ENCODE measurements at regions not wholly inside any gene's neighbourhood (a gene's known extent, or its start where the extent isn't known, plus 50 kb on each side); places are given as distances from the start of the nearest gene placed in this dataset.

DNA sequence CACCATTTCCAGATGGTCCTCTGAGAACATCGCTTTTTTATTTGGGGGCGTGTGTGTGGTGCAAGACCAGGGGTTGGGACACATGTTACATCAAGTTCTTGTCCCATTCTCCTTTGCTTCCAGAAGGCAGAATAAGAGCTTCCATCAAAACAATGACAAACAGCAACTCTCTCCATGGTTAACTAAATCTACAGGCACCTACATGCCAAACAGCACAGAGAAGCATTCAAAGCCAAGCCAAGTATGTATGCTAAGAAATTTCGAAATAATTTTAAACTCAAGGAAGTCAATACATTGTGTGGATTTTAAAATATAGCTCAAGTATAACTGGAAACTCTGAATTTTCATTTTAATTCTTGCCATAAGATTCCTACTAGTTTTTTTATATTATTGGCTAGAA is 105.6 kb downstream of the SEC61B start:
- DNase-seq = no peak

DNA sequence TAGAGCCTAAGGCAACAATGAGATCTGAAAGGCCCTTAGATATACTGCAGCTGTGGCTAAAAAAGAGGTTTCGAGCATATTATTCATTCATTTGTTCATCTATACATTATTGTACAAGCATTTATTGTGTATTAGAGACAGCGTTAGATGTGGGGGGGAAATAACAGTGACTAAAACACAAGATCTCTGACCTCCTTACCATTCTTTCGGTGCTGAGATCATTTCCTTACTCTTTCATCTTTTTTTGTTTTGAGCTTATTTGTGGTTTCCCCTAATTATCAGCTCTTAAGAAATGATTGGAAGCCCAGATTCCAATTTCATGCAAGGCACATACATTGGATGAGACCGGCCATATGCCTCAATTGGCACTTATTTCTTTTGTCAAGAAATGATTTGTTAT is 113.2 kb downstream of the SEC61B start:
- DNase-seq = no peak

DNA sequence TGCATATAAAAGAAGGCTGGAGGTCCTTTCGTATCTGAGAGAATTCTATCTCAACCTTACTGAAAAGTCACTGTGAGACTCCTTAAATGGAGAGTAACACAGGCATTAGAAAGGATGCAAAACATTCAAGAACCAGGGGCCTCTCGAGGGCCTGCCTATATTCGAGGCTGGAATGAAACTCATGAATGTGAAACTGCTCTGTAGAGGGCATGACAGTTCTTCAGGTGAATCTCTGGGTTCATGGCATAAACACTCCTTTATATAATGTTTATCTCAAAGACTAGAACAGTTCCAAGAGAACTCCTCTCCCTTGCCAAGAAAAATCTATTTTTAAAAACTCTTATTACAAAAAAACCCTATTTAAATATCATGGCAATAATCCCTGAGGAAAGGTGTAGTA is 113.9 kb downstream of the SEC61B start:
- no peak for DNase-seq

DNA sequence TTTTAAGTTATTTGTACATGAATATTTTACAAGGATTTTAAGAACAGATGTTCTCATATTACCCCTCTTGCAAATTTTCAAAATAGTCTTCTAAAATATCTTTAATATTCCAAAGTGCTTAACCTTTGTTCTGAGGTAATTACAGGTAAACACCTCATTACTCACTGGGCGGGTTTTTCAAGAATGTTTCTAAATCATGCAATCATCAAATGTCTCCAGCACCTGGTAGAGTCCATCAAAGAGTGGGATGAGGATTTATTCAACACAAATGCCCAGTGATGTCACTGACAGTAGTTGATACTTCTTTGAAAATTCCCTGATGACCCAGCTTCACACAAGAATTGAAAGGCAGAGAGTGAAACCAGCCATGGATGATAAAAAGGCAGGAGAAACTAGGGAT is 114.4 kb downstream of the SEC61B start:
- no peak for DNase-seq

DNA sequence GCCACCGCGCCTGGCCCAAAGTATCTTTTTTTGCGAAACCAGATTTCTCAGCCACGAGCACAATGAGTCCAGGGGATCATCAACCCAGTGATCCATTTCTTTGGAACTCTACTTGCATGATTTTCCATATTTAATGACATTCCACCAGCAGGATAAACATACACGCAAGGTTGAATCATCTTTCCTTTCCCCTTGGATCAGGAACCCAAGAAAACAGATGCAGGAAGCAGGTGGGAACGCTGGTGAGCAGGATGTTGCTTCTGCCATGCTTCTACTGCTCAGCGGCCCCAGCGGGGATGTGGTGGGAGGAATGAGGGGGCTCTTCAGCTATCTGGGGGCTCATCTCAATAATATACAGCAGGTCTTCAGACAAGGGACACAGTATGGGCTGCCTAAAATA is 118.2 kb downstream of the SEC61B start:
- no peak for DNase-seq

DNA sequence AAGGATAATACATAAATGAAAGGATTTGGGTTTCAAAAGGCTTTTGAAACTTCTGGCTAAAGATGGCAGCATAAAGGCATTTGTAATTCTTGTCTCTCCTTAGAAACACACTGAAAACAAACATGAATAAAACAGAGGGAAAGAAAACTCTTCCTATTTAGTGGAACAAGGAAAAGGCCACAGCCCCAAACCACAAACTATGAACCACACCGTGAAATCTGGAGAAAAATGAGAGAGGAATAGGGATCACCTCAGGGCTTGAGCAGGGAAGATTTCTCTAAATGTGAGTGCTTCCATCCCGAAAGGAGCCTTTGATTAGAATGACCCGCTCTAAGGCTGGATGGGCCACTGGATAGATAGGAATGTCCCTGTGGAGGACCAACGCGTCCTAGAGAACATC is 119.6 kb downstream of the SEC61B start:
- DNase-seq = no peak

DNA sequence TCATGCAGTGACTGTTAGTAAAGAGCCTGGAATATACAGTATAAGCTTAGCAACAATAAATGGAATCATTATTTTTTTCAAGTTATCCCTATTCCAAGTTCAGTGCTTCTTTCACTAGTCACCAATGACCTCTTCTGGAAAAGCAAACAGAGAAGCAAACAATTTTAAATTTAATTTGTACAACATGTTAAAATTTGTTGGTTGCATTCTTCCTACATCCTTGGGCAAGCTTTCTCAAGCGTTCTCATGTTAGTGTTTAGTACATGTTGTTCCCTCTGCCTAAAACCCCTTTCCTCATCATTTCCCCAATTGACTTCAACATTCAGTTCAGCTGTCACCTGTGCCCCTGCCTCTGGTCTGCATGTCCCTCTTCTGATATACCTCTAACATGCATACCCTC is 123.4 kb downstream of the SEC61B start:
- DNase-seq = no peak

DNA sequence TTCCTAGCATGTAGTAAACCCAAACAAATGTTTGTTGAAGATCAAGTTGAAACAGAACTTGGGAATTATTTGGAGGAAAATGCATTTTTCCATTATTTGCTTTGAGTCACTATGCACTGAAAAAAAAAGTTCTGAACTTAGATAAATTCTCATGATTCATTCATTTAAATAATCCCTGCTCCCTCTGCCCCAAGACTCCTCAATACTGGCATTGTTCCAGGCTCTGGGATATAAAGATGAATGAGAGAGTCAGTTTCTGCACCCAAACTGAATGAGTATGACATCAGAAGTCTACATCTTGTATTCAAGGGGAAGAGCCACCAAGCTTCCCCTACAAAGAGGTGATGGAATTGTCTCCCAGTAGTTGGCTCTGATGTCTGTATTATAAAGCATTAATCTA is 123.9 kb downstream of the SEC61B start:
- DNase-seq = no peak

DNA sequence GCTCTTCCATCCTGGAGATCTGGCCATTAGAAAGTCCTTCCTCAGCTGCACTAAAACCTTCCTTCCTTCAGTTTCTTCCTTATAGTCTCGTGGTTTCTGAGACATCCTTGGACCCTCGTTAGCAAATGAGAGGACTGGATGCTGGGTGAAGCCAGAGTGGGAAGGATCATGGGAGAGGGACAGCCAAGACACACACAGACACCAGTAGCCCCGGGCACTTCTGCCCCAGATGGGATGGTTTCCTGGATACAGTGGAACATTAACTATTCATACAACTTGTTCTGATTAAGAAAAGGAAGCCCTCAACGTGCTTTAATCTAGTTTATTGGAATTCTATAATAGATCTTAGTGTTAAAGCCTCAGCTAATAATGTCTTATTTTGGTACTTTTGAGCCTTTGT is 125.5 kb downstream of the SEC61B start:
- DNase-seq = no peak

DNA sequence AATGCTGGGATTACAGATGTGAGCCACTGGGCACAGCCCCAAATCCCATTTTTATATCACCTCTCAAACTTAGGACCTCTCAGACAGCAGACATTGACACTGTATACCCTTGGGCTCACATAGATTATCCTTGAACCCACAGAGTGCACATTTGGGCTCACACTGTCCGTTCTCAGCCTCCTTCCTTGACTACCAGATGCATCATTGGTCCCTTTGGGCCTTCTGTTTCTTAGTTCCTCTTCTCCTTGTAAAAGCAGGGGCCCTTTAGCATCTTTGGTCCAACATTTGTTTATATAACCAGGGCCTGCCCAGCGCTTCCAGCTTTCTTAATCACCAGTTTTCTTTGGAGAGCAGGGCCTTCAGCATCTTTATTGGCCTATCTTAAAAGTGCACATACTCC is 126.2 kb downstream of the SEC61B start:
- DNase-seq = no peak

DNA sequence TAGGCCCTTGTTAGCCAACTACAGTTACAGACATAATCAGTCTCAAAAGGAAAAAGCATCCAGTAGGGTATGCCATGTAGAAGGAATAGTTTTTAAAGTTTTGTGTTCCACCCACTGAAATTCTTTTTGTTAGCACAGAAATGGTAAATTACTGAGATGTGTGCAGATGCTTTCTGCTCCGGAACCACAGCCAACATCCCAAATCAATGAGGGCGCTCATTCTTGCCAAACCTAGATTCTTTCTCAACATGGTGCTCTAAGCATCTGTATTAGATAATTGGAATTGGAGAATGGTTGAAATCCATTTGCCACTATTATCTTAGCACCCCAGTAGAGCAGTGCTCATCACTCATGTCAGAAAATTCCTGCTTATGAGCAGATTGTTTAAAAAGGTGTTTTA is 127.8 kb downstream of the SEC61B start:
- DNase-seq = no peak

DNA sequence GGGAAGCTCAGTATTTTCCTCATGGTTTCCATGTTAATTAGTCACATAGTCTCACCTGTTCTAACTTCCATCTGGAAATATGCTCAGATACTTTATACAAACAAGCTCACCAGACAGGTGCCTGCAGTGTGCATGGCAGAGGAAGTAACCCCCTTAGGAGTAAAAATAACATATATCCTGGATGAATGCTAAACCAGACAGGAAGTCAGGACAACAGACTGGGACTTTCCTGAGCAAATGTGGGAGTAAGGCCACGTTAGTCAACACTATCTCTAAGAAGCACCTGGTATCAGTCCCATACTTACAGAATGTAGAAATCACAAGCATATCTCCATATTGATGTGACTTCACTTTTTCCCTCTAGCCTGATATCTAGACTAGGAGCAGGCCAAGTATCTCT is 128.4 kb downstream of the SEC61B start:
- no peak for DNase-seq

DNA sequence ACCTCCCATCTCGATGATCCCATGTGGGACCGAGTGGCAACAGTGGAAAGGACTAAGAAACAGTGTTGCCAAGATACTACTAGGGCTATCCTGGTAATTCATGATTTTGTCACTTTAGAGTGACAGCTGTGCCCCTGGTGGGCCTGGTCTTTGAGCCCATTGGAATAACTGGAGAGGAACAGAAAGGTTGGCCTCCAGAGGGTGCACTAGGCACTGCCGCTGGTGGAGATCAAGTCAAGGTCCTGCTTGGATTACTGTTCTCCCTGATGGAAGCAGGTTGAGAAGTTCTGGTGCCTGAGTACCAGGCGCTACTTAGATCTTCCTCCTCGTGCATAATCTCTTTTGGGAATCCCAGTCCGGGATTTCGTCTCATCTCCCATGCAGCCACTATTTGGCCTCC is 129.6 kb downstream of the SEC61B start:
- no peak for DNase-seq

DNA sequence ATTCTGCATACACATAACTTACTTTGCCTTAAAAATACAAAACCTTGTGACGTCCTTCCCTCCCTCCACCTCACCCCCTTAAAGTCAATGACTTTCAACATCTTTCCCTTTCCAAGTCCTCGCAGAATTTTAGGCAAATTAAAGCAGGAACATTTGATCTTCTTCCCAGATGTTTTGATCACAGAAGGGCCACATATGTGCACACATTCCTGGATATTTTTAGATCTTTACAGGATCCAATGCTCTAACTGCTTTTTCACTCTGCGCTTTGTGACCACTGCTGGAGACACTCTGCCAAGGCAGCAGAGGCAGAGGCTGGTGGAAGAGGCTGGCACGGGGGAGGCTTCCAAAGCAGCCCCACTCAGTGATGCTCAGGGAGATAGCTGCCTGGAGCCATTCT is 130.7 kb downstream of the SEC61B start:
- DNase-seq = peak; percentile 43

DNA sequence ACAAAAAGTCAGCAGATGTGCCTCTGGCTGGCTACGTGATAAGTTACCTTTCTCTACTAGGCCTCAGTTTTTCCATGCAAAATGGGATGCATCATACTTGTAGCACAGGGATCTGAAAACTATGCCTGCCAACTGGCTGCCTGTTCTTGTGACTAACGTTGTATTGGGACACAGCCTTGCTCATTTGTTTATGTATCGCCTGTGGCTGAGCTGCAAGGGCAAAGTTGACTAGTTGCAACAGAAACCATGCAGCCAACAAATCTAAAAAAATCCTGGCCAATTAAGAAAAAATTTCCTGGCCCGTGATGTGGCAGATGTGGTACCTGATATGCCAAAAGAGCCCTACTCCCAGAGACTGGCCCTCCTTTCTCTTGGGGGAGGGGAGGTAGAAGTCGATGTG is 131.3 kb downstream of the SEC61B start:
- DNase-seq = no peak

DNA sequence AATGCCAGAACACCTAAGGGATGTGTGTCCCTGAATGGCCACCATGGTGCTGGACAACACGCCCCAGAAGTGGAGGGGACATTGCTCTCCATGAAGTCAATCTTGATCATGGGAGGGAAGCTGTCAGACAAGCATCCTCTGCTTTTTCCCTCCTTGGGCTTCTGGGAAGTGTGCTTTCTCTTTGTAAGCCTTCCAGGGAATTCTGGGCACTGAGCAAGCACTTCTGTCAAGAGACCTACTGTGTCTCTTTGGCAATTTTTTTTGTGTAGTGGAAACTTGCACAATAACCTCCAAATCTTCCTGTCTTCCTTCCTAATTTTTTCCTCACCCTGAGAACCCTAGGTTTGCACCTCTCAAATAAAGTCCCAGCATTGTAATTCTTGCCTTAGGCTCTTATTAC is 132.0 kb downstream of the SEC61B start:
- no peak for DNase-seq

DNA sequence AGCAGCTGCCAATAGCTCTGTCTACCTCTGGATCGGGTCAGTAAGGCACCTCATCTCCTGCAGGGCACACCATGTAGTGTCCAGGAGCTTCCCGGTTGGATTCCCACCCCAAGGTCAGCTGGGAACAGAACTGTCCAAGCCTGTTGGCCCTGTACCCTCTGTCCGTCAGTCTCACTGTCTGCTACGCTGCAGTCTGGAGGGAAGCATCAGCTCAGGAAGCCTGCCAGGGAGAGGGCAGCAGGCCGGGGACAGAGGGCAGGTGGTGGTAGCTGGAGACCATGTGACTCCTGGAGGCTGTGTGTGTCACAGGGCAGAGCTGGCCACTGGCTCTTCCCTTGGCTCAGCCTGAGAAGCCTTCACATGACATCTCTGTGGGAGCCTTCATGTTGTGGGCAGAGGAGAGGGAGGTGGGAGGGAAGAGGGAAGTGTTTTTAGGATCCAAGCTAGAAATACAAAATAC is 134.5 kb downstream of the SEC61B start:
- no peak for DNase-seq

DNA sequence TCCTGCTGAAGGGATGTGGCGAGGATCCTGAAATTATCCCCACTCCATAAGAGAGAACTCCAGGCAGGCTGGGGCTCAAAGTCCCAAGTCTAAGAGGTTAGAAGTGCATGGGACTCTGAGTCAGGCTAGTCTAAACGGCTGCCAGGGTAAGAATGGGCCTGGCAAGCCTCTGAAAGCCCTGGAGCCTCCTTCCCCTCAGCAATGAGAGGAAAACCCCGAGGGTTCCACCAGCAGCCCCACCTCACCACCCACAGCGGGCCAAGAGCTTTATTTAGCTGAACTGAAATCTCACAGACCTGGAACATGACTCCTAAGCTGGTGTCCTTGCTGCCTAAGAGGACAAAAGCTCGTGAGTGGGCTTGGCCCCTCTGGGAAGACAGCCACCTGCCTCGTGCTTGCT is 135.5 kb downstream of the SEC61B start:
- no peak for DNase-seq

DNA sequence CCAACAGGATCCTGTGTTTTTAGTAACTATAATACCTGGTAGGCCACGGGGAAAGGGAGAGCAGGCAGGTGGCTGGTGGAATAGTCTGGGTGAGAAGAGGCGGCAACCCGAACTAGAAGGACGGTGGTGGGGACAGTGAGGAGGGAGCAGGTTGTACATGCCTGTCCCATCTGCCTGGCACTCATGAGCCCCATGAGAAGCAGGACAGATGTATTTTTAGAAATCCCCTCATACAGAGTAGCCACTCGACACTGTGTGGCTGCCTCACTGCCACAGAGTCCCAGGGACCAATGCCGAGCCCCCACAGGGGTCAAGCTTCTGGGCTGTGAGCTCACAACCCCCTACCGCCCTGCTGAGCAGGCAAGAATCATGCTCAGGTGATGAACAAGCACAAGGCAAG is 136.6 kb downstream of the SEC61B start:
- no peak for DNase-seq

DNA sequence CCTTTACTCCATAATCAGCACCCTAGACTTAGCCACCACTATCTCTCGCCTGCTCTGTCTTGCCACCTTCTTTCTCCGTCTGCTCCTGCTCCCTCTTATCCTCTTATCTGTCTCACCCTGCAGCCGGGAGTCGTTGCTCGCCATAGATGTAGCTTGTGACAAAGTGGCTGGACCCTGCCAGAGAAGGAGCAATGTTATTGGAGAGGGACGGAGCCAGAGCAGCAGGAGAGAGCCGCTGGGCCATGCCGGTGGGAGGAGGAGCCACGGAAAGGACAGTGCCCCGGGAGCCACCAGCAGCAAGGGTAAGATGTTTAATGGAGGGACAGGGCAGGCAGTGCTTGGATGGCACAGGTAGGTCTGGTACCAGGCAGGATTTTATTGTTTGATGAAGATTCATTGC is 137.3 kb downstream of the SEC61B start:
- no peak for DNase-seq

DNA sequence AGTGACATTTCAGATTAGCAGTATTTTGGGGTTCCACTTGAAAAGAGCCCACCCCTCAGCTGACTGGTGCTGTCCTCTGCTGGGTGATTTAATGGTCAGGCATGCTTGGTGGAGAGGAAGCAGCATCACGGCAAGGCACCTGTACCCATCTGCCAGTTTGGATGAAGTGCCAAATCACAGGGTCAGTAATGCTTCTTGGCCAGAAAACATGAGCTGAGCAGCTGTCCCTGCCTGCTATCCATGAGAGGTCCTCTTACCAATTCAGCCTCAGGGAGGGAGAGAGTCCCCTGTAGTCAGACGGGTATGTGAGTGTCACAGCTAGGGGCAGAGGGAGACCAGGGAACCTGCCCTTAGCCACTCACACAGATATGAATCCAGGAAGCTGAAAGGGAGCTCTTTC is 137.9 kb downstream of the SEC61B start:
- DNase-seq = peak; percentile 33

DNA sequence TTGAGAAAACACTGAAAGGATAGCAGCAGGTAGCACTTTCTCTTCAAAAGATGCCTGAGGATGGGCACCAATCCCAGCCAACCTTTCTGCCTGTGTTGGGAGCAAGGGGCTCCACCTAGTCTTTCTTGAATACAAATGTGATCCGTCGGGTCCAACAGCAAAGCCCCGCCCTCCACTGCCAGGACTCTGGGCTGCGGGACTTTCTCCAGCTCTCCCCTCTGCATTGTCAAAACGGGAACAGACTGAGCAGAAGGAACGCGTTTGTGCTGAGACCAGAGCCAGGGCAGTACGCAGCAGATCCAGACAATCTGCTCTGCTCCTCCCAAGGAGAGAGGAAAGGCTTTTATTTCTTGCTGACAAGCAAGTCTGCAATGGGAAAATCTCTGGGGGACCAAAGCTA is 139.7 kb downstream of the SEC61B start:
- DNase-seq = peak; percentile 43

DNA sequence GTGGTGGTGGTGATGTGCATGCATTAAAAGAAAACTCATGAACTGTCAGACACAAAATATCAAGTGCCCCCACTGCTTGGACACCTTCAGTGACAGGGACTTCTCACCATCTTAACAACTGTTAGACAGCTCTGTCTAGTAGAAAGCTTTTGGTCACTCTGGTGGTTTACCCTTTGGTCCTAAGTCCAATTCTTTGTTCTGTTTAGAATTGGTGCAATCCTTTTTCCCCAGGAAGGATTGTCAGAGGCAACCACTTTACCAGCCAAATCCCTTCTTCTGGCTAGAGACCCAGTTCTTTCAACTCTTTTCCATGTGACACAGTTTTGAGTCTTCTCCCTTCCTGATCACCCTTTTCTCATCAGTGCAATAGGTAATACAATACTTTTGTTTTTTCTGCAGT is 140.2 kb downstream of the SEC61B start:
- DNase-seq = no peak

DNA sequence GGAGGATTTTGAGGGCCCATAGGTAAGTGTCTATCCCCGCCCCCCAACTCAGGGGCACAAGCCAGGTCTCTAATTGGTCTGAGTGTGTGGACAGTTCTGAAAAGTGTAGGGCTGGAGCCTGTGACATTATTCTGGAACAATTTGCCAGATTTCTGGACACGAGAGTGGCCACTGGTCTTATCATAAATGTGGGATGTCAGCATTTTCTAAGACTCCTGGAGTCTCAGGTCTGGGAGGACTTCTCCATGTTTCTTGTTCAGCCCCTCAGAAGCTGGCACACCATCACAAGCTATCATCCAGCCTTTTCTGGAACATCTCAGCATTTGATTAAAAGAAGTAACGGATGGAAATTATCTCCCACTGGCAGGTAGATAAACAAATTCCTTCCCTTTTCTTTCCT is 141.4 kb downstream of the SEC61B start:
- DNase-seq = no peak

DNA sequence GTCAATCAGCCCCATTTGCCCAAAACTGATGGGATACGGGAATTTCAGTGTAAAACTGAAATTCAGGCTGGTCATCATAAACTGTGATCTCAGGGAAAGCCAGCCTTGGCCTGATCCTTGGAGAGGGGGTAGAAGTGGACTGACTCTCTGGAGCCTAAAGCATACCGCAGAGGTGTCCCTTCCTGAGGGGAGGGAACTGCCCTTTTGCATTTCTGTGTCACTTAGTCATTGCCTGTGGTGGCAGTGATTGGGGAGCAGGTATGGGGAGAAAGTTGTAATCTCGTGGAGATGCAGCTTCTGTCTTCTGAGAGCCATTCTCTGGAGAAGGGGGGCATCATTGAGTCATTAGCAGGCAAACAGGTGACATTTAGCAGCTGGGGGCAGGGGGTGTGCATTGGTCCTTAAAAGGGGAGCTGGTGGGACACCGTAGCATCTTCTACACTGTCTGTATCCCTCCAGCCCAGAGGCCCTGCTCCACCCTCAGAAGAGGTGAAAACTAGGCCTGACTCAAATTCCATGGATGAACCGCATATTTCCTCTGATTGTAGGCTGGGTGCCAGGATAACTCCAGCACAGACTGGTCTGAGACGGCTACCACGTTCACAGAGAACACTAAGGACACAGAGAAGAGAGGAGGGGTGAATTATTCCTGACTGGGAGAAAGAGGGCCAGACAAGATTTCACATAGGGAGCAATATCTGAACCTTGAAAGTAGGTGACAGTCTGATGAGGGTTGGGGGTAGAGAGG is 143.3 kb downstream of the SEC61B start:
- no peak for DNase-seq

DNA sequence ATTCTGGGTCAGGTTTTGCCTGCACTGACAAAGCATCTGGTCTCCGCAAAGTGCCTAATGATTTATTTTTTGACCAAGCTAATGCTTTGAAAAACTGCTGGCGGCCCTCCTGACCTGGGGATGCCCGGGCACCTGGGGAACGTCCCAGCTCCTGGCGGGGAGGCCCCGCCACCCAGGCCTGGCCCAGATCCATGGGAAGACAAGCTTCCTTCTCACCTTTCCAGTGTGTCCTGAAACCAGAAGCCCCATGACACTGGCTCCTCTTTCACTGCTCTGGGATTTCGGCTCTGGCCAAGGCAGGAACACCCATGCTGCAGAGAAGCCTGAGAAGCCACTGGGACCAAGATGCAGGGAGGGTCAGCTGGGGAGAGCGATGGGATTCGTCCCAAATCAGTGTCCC is 144.1 kb downstream of the SEC61B start:
- no peak for DNase-seq

Data from right hindlimb (tissue), 1 donor.